CD4-positive, CD25-positive, alpha-beta regulatory T cell (primary cell): ENCODE measurements at regions not wholly inside any gene's neighbourhood (a gene's known extent, or its start where the extent isn't known, plus 50 kb on each side); places are given as distances from the start of the nearest gene placed in this dataset.

ENCODE experiments used
- ATAC-seq, 2 donors: fragments of 150-1000 bp; cut with Tn5 transposase; one replicate each; pipeline ENCODE4 v1.10.0; 2021; ENCODE audit warnings: low read depth in 2 of 2, moderate number of reproducible peaks in 2 of 2, moderate library complexity in 1 of 2
- DNase-seq, 3 donors: peaks; one replicate each; pipeline versions ENCODE4 v3.0.0 to v3.0.0-alpha.2; 2012 to 2022; ENCODE audit warnings: mixed read lengths in 1 of 3
- H3K27ac ChIP-seq: one replicate; pipeline ENCODE4 v1.7.0; 2013; ENCODE audit warnings: mild to moderate bottlenecking, low read length; ENCODE audit not compliant: insufficient read depth, poor library complexity, severe bottlenecking
- H3K27me3 ChIP-seq: one replicate; pipeline ENCODE4 v1.7.0; 2013; ENCODE audit warnings: low read length; ENCODE audit not compliant: control insufficient read depth, insufficient read depth
- H3K36me3 ChIP-seq: one replicate; pipeline ENCODE4 v1.7.0; 2013; ENCODE audit warnings: mild to moderate bottlenecking, low read length, moderate library complexity; ENCODE audit not compliant: control insufficient read depth, insufficient read depth
- H3K4me1 ChIP-seq: 2 replicates; pipeline ENCODE4 v1.7.0; 2013; ENCODE audit warnings: mild to moderate bottlenecking, low read length; ENCODE audit not compliant: insufficient read depth, control insufficient read depth, poor library complexity, severe bottlenecking
- H3K4me3 ChIP-seq: one replicate; pipeline ENCODE4 v1.7.0; 2013; ENCODE audit warnings: low read depth, mild to moderate bottlenecking, low read length, moderate library complexity
- H3K9me3 ChIP-seq, 2 experiments: 1 replicate in 1 of 2; 2 replicates in 1 of 2; pipeline ENCODE4 v1.7.0; 2013; ENCODE audit warnings: low read length in 2 of 2, mild to moderate bottlenecking in 1 of 2, moderate library complexity in 1 of 2; ENCODE audit not compliant: control insufficient read depth in 2 of 2
- H3K27ac Mint-ChIP-seq, 3 donors: one replicate each; pipeline ENCODE4 v1.8.0; 2020 to 2022; ENCODE audit warnings: mild to moderate bottlenecking in 3 of 3, mixed read lengths in 3 of 3, moderate library complexity in 2 of 3
- H3K27me3 Mint-ChIP-seq: one replicate; pipeline ENCODE4 v1.8.0; 2022; ENCODE audit warnings: mild to moderate bottlenecking, mixed read lengths
- H3K36me3 Mint-ChIP-seq: one replicate; pipeline ENCODE4 v1.8.0; 2020; ENCODE audit warnings: mixed read lengths
- H3K4me1 Mint-ChIP-seq, 4 donors: one replicate each; pipeline ENCODE4 v1.8.0; 2020 to 2022; ENCODE audit warnings: mixed read lengths in 4 of 4, mild to moderate bottlenecking in 1 of 4
- H3K4me3 Mint-ChIP-seq, 4 donors: one replicate each; pipeline ENCODE4 v1.8.0; 2020 to 2022; ENCODE audit warnings: mild to moderate bottlenecking in 4 of 4, mixed read lengths in 4 of 4, moderate library complexity in 3 of 4
- H3K9me3 Mint-ChIP-seq, 7 donors: one replicate each; pipeline ENCODE4 v1.8.0; 2020 to 2022; ENCODE audit warnings: mixed read lengths in 7 of 7, mild to moderate bottlenecking in 3 of 7, moderate library complexity in 2 of 7

GRCh38 chr11:119523539-119524157 is 100.7 kb upstream of the THY1 start:
- Mint-ChIP-seq H3K27ac (no peak overlapping the region), H3K36me3 (no peaks in the 10 kb centered on the region), H3K4me1 (no peaks in the 10 kb centered on the region), H3K27me3 (peaks cover 4% of the 10 kb centered on the region), H3K4me3 (no peak overlapping the region), H3K9me3 (peaks cover 0 to 1% (median 0%) of the 10 kb centered on the region in 7 donors)
- H3K27ac ChIP-seq = no peak overlapping the region
- no peaks in the 10 kb centered on the region for H3K9me3 ChIP-seq
- H3K36me3 ChIP-seq = no peaks in the 10 kb centered on the region
- ATAC-seq = no peak
- DNase-seq = no peak
- no peak overlapping the region for H3K4me3 ChIP-seq
- H3K4me1 ChIP-seq = no peaks in the 10 kb centered on the region
- H3K27me3 ChIP-seq = no peaks in the 10 kb centered on the region

GRCh38 chr11:119522609-119523008 is 99.6 kb upstream of the THY1 start:
- Histone ChIP-seq H3K4me1 (no peaks in the 10 kb centered on the region), H3K27me3 (no peaks in the 10 kb centered on the region), H3K36me3 (no peaks in the 10 kb centered on the region), H3K9me3 (no peaks in the 10 kb centered on the region), H3K27ac (no peak overlapping the region), H3K4me3 (no peak overlapping the region)
- no peak overlapping the region for H3K27ac Mint-ChIP-seq
- H3K4me3 Mint-ChIP-seq = no peak overlapping the region
- H3K9me3 Mint-ChIP-seq = peaks cover 0 to 1% (median 0%) of the 10 kb centered on the region in 7 donors
- no peaks in the 10 kb centered on the region for H3K4me1 Mint-ChIP-seq
- ATAC-seq = no peak
- H3K36me3 Mint-ChIP-seq = no peaks in the 10 kb centered on the region
- DNase-seq = no peak
- peaks cover 4% of the 10 kb centered on the region for H3K27me3 Mint-ChIP-seq

GRCh38 chr11:119521551-119521950 is 98.6 kb upstream of the THY1 start:
- H3K4me3 ChIP-seq = no peak overlapping the region
- DNase-seq = no peak
- peaks cover 0 to 1% (median 0%) of the 10 kb centered on the region in 7 donors for H3K9me3 Mint-ChIP-seq

GRCh38 chr11:119520966-119521365 is 98.0 kb upstream of the THY1 start:
- Histone ChIP-seq H3K36me3 (no peaks in the 10 kb centered on the region), H3K4me3 (no peak overlapping the region), H3K27me3 (no peaks in the 10 kb centered on the region), H3K4me1 (no peaks in the 10 kb centered on the region), H3K27ac (no peak overlapping the region), H3K9me3 (no peaks in the 10 kb centered on the region)
- no peak for ATAC-seq
- Mint-ChIP-seq H3K27me3 (peaks cover 2% of the 10 kb centered on the region), H3K4me3 (no peak overlapping the region), H3K36me3 (no peaks in the 10 kb centered on the region), H3K27ac (no peak overlapping the region), H3K4me1 (no peaks in the 10 kb centered on the region), H3K9me3 (peaks cover 0 to 1% (median 0%) of the 10 kb centered on the region in 7 donors)
- DNase-seq = no peak

More at GRCh38 chr11:119521551-119521950, 98.6 kb upstream of the THY1 start:
- H3K9me3 ChIP-seq = no peaks in the 10 kb centered on the region
- ATAC-seq = no peak
- Mint-ChIP-seq H3K36me3 (no peaks in the 10 kb centered on the region), H3K27ac (no peak overlapping the region), H3K4me1 (no peaks in the 10 kb centered on the region), H3K27me3 (peaks cover 4% of the 10 kb centered on the region), H3K4me3 (no peak overlapping the region)
- no peaks in the 10 kb centered on the region for H3K27me3 ChIP-seq
- H3K36me3 ChIP-seq = no peaks in the 10 kb centered on the region
- H3K27ac ChIP-seq = no peak overlapping the region
- H3K4me1 ChIP-seq = no peaks in the 10 kb centered on the region

- Mint-ChIP-seq H3K9me3 (peaks cover 0 to 1% (median 0%) of the 10 kb centered on the region in 7 donors), H3K4me3 (no peak overlapping the region), H3K4me1 (no peaks in the 10 kb centered on the region), H3K36me3 (no peaks in the 10 kb centered on the region), H3K27ac (no peak overlapping the region), H3K27me3 (no peaks in the 10 kb centered on the region)
- no peak for DNase-seq
- Histone ChIP-seq H3K27ac (no peak overlapping the region), H3K4me3 (no peak overlapping the region), H3K36me3 (no peaks in the 10 kb centered on the region), H3K9me3 (no peaks in the 10 kb centered on the region), H3K4me1 (no peaks in the 10 kb centered on the region), H3K27me3 (no peaks in the 10 kb centered on the region)
- no peak for ATAC-seq
These were observed 97.4 kb upstream of the THY1 start for GRCh38 chr11:119520400-119520799.

GRCh38 chr11:119519796-119520195 is 96.8 kb upstream of the THY1 start:
- Histone ChIP-seq H3K27ac (no peak overlapping the region), H3K4me3 (no peak overlapping the region), H3K36me3 (no peaks in the 10 kb centered on the region), H3K27me3 (no peaks in the 10 kb centered on the region), H3K9me3 (no peaks in the 10 kb centered on the region), H3K4me1 (no peaks in the 10 kb centered on the region)
- Mint-ChIP-seq H3K4me3 (no peak overlapping the region), H3K27ac (no peak overlapping the region), H3K4me1 (no peaks in the 10 kb centered on the region), H3K27me3 (no peaks in the 10 kb centered on the region), H3K36me3 (no peaks in the 10 kb centered on the region), H3K9me3 (peaks cover 0 to 1% (median 0%) of the 10 kb centered on the region in 7 donors)
- ATAC-seq = no peak
- no peak for DNase-seq

- Histone ChIP-seq H3K36me3 (no peaks in the 10 kb centered on the region), H3K9me3 (no peaks in the 10 kb centered on the region), H3K27me3 (no peaks in the 10 kb centered on the region), H3K27ac (no peak overlapping the region), H3K4me1 (no peaks in the 10 kb centered on the region), H3K4me3 (no peak overlapping the region)
- Mint-ChIP-seq H3K4me3 (no peak overlapping the region), H3K4me1 (no peaks in the 10 kb centered on the region), H3K27ac (no peak overlapping the region), H3K9me3 (peaks cover 0 to 1% (median 0%) of the 10 kb centered on the region in 7 donors), H3K36me3 (no peaks in the 10 kb centered on the region), H3K27me3 (no peaks in the 10 kb centered on the region)
- no peak for ATAC-seq
- no peak for DNase-seq
These were observed 96.1 kb upstream of the THY1 start for GRCh38 chr11:119518746-119519730.
